ENCODE measurements at regions not wholly inside any gene's neighbourhood (a gene's known extent, or its start where the extent isn't known, plus 50 kb on each side); places are given as distances from the start of the nearest gene placed in this dataset.

- TF ChIP-seq, protein P1, sequence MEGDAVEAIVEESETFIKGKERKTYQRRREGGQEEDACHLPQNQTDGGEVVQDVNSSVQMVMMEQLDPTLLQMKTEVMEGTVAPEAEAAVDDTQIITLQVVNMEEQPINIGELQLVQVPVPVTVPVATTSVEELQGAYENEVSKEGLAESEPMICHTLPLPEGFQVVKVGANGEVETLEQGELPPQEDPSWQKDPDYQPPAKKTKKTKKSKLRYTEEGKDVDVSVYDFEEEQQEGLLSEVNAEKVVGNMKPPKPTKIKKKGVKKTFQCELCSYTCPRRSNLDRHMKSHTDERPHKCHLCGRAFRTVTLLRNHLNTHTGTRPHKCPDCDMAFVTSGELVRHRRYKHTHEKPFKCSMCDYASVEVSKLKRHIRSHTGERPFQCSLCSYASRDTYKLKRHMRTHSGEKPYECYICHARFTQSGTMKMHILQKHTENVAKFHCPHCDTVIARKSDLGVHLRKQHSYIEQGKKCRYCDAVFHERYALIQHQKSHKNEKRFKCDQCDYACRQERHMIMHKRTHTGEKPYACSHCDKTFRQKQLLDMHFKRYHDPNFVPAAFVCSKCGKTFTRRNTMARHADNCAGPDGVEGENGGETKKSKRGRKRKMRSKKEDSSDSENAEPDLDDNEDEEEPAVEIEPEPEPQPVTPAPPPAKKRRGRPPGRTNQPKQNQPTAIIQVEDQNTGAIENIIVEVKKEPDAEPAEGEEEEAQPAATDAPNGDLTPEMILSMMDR (conservative IDR thresholded peaks at IDR 0.05; ENCODE audit: low read depth, low read length), result no peak
- no peak overlapping the region for H3K9ac ChIP-seq
- no peaks in the 10 kb centered on the region for H3K27me3 ChIP-seq (ENCODE audit: insufficient read depth, low read depth)
Observed at GRCh38 chr5:98111686-98112085, 661.8 kb upstream of the RGMB start.

DNA sequence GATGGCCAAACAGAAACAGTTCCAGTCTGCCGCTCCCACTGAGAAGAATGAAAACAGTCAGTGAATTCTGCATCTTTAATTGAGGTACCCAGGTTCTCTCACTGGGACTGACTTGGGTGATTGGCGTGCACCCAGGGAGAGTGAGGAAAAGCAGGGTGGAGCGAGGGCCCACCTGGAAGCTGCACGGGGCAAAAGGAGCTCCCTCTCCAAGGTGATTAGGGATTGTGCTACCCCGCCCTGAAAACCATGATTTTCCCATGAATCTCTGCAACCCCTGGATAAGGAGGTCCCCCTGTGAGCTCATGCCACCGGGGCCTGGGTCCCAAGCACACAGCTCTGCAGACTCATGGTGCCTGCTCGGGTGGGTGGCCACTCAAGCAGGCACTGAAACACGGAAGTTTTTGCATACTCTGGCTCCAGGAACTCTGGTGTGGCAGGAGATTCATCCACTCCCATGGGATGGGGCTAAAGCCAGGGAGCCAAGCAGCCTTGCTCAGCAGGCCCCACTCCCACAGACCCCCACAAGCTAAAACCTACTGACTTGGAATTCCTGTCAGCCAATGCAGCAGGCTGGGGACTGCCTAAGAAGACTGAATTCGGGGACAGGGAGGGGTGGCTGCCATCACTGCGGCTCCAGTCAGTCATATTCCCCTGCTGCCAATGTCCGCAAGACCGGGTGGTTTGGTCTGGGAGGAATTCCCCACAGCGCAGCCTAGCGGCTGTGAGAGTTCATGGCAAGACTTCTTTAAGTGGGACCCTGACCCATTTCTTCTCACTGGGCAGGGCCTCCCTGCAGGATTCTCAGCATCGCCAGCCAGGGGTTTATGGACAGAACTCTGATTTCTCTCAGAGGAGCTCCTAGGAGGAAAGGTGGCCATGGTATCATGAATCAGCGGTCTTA is 652.2 kb upstream of the RGMB start:
- no peak overlapping the region for H3K27ac ChIP-seq
- no peaks in the 10 kb centered on the region for H3K27me3 ChIP-seq (ENCODE audit: insufficient read depth, low read depth)
- no peaks in the 10 kb centered on the region for H3K4me1 ChIP-seq (ENCODE audit: low read depth, poor library complexity, severe bottlenecking)
- no peak overlapping the region for H3K9ac ChIP-seq
- no peaks in the 10 kb centered on the region for H3K79me2 ChIP-seq (ENCODE audit: insufficient read depth, low read depth)
- no peak overlapping the region for H3K4me3 ChIP-seq (IDR thresholded peaks at IDR 0.05; ENCODE audit: insufficient read depth, low read depth, low read length)
- H4K20me1 ChIP-seq (ENCODE audit: insufficient read depth), result no peaks in the 10 kb centered on the region
- H3K4me2 ChIP-seq, result no peak overlapping the region
- no peak overlapping the region for H2AFZ ChIP-seq (ENCODE audit: low read depth)
- H3K36me3 ChIP-seq (ENCODE audit: insufficient read depth), result no peaks in the 10 kb centered on the region
- TF ChIP-seq, protein P1 (conservative IDR thresholded peaks at IDR 0.05; ENCODE audit: low read depth, low read length), result no peak

More at GRCh38 chr5:98111686-98112085, 661.8 kb upstream of the RGMB start:
- Histone ChIP-seq H4K20me1 (ENCODE audit: insufficient read depth) (no peaks in the 10 kb centered on the region), H3K36me3 (ENCODE audit: insufficient read depth) (no peaks in the 10 kb centered on the region), H3K79me2 (ENCODE audit: insufficient read depth, low read depth) (no peaks in the 10 kb centered on the region), H3K27ac (no peak overlapping the region), H3K4me3 (IDR thresholded peaks at IDR 0.05; ENCODE audit: insufficient read depth, low read depth, low read length) (no peak overlapping the region), H3K4me2 (no peak overlapping the region), H3K4me1 (ENCODE audit: low read depth, poor library complexity, severe bottlenecking) (no peaks in the 10 kb centered on the region), H2AFZ (ENCODE audit: low read depth) (no peak overlapping the region)

DNA sequence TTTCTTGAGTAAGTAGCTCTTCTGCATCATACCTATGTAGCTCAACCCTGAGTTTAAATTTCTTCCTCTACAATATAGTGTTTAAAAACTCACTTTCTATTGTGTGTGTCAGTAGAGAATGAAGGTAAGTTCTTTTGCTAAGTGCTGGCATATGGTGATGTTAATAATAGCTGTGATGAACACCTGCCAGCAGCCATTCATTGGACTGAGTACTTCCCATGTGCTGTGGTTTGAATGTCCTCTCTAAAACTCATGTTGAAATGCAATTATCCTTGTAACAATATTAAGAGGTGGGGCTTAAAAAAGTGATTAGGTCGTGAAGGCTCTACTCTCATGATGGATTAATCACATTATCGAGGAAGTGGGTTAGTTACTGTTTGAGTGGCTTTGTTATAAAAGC is 645.2 kb upstream of the RGMB start:
- no peak overlapping the region for H3K4me2 ChIP-seq
- H3K27me3 ChIP-seq (ENCODE audit: insufficient read depth, low read depth), result no peaks in the 10 kb centered on the region
- no peaks in the 10 kb centered on the region for H4K20me1 ChIP-seq (ENCODE audit: insufficient read depth)
- H3K27ac ChIP-seq, result no peak overlapping the region
- H2AFZ ChIP-seq (ENCODE audit: low read depth), result no peak overlapping the region
- no peak overlapping the region for H3K4me3 ChIP-seq (IDR thresholded peaks at IDR 0.05; ENCODE audit: insufficient read depth, low read depth, low read length)
- no peak overlapping the region for H3K9ac ChIP-seq
- TF ChIP-seq, protein P1 (conservative IDR thresholded peaks at IDR 0.05; ENCODE audit: low read depth, low read length), result no peak
- no peaks in the 10 kb centered on the region for H3K79me2 ChIP-seq (ENCODE audit: insufficient read depth, low read depth)
- H3K36me3 ChIP-seq (ENCODE audit: insufficient read depth), result no peaks in the 10 kb centered on the region
- no peaks in the 10 kb centered on the region for H3K4me1 ChIP-seq (ENCODE audit: low read depth, poor library complexity, severe bottlenecking)

DNA sequence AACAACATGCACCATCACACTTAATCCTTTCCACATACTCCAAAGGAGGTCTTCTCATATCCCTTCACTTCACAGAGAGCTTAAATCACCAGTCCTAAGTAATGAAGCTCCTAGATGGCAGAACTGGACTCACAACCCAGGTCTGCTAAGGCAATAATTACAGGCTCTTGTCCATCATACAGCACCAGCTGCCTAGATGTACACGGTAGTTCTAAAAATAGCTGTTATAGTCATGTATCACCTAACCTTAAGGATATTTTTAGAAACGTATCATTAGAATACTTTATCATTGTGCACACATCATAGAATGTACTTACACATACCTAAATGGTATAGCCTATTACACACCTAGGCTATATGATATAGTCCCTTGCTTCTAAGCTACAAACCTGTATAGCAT is 644.6 kb upstream of the RGMB start:
- H3K79me2 ChIP-seq (ENCODE audit: insufficient read depth, low read depth), result no peaks in the 10 kb centered on the region
- H3K4me2 ChIP-seq, result no peak overlapping the region
- H2AFZ ChIP-seq (ENCODE audit: low read depth), result no peak overlapping the region
- H3K4me1 ChIP-seq (ENCODE audit: low read depth, poor library complexity, severe bottlenecking), result no peaks in the 10 kb centered on the region
- no peak overlapping the region for H3K27ac ChIP-seq
- TF ChIP-seq, protein P1 (conservative IDR thresholded peaks at IDR 0.05; ENCODE audit: low read depth, low read length), result no peak
- no peak overlapping the region for H3K9ac ChIP-seq
- H3K4me3 ChIP-seq (IDR thresholded peaks at IDR 0.05; ENCODE audit: insufficient read depth, low read depth, low read length), result no peak overlapping the region
- no peaks in the 10 kb centered on the region for H3K36me3 ChIP-seq (ENCODE audit: insufficient read depth)
- H3K27me3 ChIP-seq (ENCODE audit: insufficient read depth, low read depth), result no peaks in the 10 kb centered on the region
- no peaks in the 10 kb centered on the region for H4K20me1 ChIP-seq (ENCODE audit: insufficient read depth)

All from KMS-11 (cell line).